Activated T-cell treated with anti-CD3 and anti-CD28 coated beads for 48 hours (primary cell): ENCODE measurements at regions not wholly inside any gene's neighbourhood (a gene's known extent, or its start where the extent isn't known, plus 50 kb on each side); places are given as distances from the start of the nearest gene placed in this dataset.
"Not testable (repeated sequence)": the region's sequence is repeated elsewhere in the genome, so short reads cannot be mapped to it uniquely, and the experiment has no call there.

Experiments
- DNase-seq: peaks from one replicate; pipeline ENCODE4 v3.0.0-alpha.2; 2020; ENCODE audit warnings: low read depth

- no peak for DNase-seq
Observed at GRCh38 chr20:60170116-60170515, 211.9 kb downstream of the CDH26 start.

GRCh38 chr20:60171313-60171712 is 213.1 kb downstream of the CDH26 start:
- no peak for DNase-seq

GRCh38 chr20:60171738-60172137 is 213.5 kb downstream of the CDH26 start:
- no peak for DNase-seq

GRCh38 chr20:60172346-60172984 is 214.2 kb downstream of the CDH26 start:
- DNase-seq: no peak

- DNase-seq: no peak
Observed at GRCh38 chr20:60177080-60177479, 218.9 kb downstream of the CDH26 start.

- DNase-seq: no peak
Observed at GRCh38 chr20:60180986-60181385, 222.8 kb downstream of the CDH26 start.

- DNase-seq: no peak
Observed at GRCh38 chr20:60186412-60186811, 228.2 kb downstream of the CDH26 start.

GRCh38 chr20:60187683-60188082 is 229.5 kb downstream of the CDH26 start:
- DNase-seq: no peak

GRCh38 chr20:60191014-60191413 is 232.8 kb downstream of the CDH26 start:
- no peak for DNase-seq

- DNase-seq: no peak
Observed at GRCh38 chr20:60192326-60192725, 234.1 kb downstream of the CDH26 start.

- DNase-seq: not testable (repeated sequence)
Observed at GRCh38 chr20:60199132-60199531, 240.9 kb downstream of the CDH26 start.

- DNase-seq: no peak
Observed at GRCh38 chr20:60199866-60200265, 241.6 kb downstream of the CDH26 start.

GRCh38 chr20:60200305-60200918 is 242.2 kb downstream of the CDH26 start:
- DNase-seq: no peak

- no peak for DNase-seq
Observed at GRCh38 chr20:60201198-60201835, 243.1 kb downstream of the CDH26 start.

- DNase-seq: no peak
Observed at GRCh38 chr20:60202046-60202445, 243.8 kb downstream of the CDH26 start.

GRCh38 chr20:60203451-60203850 is 245.2 kb downstream of the CDH26 start:
- no peak for DNase-seq

GRCh38 chr20:60204601-60205000 is 246.4 kb downstream of the CDH26 start:
- DNase-seq: no peak

GRCh38 chr20:60206259-60206658 is 248.0 kb downstream of the CDH26 start:
- no peak for DNase-seq

- DNase-seq: no peak
Observed at GRCh38 chr20:60209048-60209447, 250.8 kb downstream of the CDH26 start.

- peak; percentile 56 for DNase-seq
Observed at GRCh38 chr20:60210779-60211617, 252.8 kb downstream of the CDH26 start.

- DNase-seq: no peak
Observed at GRCh38 chr20:60211618-60212463, 253.6 kb downstream of the CDH26 start.

GRCh38 chr20:60212695-60213094 is 254.5 kb downstream of the CDH26 start:
- DNase-seq: no peak
